HG03045 (cell line): ENCODE measurements at regions not wholly inside any gene's neighbourhood (a gene's known extent, or its start where the extent isn't known, plus 50 kb on each side); places are given as distances from the start of the nearest gene placed in this dataset.
"Not testable (repeated sequence)": the region's sequence is repeated elsewhere in the genome, so short reads cannot be mapped to it uniquely, and the experiment has no call there.

Source experiments
- ATAC-seq: cut with Tn5 transposase; IDR thresholded peaks from one replicate; pipeline ENCODE4 v1.9.1; 2021; ENCODE audit warnings: mild to moderate bottlenecking, moderate library complexity; ENCODE audit not compliant: unreplicated experiment

GRCh38 chr5:155594270-155594669 lies 580.7 kb downstream of the KIF4B start:
- no peak for ATAC-seq

GRCh38 chr5:155595791-155596190 lies 582.2 kb downstream of the KIF4B start:
- ATAC-seq: no peak

- no peak for ATAC-seq
Measured at GRCh38 chr5:155598552-155598951, 585.0 kb downstream of the KIF4B start.

GRCh38 chr5:155605920-155606319 lies 592.4 kb downstream of the KIF4B start:
- ATAC-seq: no peak

DNA sequence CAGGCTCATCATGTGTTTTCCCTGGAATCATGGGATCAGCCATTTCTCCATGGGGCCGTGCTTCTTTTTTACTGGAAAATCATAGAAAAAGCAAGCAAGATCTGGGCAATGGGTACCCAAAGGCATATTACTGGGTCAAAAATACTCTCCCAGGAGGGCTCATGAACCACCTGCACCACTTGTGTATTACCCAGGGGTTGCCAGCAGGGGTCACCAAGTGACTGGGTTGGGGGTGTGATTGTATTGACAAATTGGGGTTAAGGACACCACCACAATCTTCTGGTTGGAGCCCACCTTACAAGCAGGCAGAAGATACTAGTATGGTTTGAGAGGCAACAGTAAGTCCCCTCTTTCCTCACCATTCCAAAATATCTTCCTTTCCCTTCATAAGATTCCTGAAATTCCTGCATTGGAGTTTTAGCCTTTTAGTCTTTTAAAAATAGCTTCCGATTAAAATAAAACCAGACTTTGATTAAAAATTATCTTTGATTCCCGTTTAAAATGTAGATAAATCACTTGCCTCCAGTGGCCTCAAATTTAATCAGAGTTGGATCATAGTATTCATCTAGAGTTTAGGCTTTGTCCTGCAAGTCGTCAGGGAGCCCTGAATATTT lies 603.3 kb downstream of the KIF4B start:
- ATAC-seq: no peak

GRCh38 chr5:155619688-155620087 lies 606.1 kb downstream of the KIF4B start:
- ATAC-seq: no peak

DNA sequence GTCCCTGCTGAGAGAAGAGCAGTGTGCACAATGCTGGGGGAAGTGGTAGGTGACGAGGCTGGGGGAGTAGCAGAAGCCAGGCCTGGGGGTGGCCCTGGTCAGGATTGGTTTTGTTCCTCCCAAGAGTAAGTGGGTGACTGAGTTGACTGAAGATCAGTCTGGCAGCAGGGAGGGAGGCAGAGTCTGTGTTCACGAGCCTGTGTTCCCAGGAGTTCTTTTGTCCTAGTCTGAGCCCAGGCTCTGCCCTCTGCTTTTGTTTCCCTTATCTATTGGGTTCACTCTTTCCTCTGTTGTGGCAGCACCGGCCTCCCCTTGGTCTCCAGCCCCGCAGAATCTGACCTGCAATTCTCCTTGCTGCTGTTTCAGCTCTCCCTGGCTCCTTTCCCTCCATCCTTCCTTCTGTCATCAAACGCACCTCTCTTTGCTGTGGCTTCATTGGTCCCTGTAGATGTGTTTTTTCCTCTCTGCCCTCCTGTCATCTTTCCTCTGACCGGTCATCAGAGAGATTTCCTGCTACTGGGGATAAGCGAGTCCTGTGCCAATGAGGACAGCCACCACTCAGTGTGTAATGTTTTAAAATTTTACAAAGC lies 607.4 kb downstream of the KIF4B start:
- no peak for ATAC-seq

DNA sequence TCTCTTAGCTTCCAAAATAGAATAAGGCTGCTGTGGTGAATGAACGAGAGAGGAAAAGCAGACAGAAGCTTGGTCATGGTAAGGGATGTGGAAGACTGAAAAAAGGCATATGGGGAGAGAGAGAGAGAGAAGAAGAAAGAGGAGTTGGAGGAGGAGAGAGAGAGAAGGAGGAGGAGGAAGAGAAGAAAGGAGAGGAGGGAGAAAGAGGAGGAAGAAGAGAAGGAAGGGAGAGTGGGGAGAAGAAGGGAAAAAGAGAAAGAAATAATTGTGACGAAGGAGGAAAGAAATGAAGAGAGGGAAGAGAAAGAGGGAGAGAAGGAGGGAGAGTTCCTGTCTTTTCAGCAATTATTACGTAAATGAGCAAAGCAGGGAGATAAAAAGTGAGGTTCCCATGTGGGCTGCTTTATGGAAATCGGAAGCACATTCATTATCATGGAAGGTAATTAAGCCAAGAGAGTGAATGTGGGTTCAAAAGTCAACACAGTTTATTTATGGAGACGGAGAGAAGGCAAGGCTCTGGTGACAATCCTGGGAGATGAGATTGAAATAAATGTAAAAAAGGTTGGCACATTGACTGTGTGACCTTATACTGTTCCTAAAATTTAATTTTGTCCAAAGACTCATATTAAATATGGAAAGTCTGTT lies 611.2 kb downstream of the KIF4B start:
- ATAC-seq: no peak

GRCh38 chr5:155625315-155625714 lies 611.8 kb downstream of the KIF4B start:
- no peak for ATAC-seq

- no peak for ATAC-seq
Measured at GRCh38 chr5:155625897-155626543, 612.5 kb downstream of the KIF4B start.

GRCh38 chr5:155626592-155626991 lies 613.0 kb downstream of the KIF4B start:
- ATAC-seq: no peak

DNA sequence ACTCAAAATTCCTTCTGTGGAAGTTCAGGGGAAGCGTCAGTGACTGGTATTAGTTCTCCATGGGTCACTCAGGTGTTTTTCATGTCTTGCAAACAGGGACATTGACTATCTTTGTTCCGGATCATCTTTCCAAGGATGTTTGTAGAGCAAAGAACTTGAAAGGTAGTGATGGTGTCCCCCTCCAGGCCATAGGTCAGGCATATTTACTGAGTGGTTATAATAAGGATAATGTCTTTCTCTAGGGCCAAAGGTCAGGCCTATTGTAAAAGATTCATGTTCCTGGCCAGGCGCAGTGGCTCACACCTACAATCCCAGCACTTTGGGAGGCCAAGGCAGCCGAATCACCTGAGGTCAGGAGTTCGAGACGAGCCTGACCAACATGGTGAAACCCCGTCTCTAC lies 614.8 kb downstream of the KIF4B start:
- ATAC-seq: no peak

DNA sequence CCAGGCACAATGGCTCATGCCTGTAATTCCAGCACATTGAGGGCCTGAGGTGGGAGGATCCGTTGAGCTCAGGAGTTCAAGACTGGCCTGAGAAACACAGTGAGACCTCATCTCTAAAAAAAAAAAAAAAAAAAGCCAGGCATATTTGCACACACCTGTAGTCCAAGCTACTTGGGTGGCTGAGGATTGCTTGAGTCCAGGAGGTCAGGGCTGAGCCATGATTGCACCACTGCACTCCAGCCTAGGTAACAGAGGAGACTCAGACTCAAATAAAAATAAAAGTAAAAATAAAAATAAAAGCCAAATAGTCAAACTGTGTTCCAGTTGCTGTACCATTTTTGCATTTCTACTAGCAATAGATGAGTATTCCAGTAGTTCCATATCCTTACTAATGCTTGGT lies 616.0 kb downstream of the KIF4B start:
- ATAC-seq: no peak

DNA sequence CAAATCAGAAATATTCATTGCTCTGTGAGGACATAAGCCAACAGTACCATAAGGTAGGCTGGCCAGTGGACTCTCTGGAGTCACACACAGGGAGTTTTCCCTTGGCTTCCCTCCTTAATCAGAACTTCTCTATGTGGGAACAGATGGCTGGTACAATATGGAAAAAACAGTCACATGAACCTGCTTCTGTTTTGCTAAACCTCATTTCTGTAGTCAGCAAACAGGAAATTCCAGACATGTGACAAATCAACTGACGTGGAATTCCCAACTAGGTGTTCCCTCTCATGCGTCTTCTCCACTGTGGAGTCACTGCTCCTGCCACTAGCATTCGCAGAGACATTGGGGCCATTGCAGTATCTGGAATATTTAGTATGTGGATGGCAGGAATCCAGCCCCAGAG lies 617.6 kb downstream of the KIF4B start:
- no peak for ATAC-seq

DNA sequence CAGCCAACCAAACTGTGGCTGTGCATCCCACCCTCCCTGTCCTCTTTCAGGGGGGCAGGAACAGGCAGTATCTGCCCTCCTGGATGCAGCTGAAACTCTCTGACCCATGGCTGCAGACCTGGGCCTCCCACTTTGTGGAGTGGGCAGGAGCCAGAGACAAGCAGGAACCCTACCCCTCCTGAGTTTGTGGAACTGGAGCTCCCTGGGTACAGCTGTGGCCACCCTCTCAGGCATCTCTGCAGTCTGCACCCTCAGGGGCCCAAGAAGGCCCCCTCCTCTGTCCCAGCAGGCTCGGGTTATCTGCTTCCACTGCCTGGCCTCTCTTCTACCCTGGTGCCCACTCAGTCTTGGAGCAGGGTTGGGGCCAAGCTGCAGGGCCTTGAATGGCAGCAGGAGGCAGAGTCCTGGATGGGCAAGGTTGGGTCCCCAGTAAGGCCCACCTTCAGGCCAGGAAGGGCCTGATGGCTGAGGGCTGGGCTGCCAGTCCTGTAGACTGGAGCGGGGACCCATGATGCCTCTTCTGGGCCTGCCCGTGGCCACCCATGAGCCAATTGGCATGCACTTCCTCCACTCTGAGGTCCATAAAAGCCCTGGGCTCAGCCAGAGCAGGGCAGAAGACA lies 619.9 kb downstream of the KIF4B start:
- ATAC-seq: no peak

GRCh38 chr5:155649666-155650065 lies 636.1 kb downstream of the KIF4B start:
- ATAC-seq: no peak

DNA sequence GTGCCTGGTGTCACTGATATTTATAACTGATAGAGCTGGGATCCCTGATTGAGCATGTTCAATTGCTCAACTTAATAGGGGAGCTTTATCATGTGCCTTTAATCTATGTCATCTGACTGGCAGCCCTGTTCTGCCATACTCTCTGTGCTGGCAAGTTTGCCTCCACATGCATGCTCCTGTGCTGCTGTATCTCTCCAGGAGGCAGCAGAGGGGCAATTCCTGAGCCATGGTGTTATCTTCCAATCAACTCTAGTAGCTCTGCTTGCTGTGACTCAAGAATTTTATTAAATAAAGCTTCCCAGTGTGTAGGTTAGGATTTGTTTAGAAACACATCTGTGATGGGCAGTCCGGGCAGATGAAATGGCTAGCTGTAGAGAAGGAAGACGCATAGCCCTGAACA lies 642.0 kb downstream of the KIF4B start:
- ATAC-seq: no peak

DNA sequence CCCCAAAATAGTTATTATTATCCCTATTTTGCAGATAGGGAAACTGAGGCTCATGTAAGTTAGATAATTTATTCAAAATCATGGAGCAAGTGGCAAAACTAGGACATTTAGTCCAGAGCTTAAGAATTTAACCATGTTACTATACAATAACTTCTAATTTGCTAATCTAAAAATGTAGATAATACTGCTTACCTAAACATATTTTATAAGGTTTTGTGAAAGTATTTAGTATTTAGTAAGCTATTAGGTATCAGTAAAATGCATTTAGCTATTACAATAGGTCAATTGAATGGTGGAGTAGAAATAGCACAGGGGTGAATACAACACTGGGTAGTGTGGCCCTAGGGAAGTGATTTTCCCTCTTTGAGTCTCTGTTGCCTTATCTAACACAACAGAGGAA lies 648.3 kb downstream of the KIF4B start:
- no peak for ATAC-seq

DNA sequence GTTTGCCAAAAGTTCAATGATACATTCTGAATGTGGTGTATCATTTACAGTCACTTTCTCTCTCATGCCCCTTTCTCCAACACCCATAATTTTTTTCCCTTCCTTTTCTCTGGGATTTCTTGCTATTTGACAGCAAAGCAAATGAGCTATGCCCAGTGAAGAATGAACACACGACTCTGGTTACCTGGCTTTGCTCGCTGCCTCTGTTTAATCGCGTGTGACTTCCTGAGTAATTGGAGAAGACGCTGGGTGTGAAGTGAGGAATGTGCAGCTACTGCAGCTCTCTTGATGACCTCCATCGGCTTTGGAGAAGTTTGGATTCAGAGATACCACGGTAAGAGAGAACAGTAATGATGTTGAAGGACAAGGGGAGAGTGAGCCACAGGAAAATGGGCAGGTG lies 651.8 kb downstream of the KIF4B start:
- ATAC-seq: no peak

DNA sequence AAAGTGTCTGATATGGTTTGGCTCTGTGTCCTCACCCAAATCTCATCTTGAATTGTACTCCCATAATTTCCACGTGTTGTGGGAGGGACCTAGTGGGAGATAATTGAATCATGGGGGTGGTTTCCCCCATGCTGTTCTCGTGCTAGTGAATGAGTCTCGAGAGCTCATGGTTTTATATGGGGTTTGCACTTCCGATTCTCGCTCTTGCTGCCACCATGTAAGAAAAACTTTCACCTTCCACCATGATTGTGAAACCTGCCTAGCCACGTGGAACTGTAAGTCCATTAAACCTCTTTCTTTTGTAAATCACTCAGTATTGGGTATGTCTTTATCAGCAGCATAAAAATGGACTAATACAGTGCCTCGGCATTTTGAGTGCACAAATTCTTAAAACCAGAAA lies 655.0 kb upstream of the SGCD start:
- ATAC-seq: not testable (repeated sequence)

- no peak for ATAC-seq
Measured at GRCh38 chr5:155676967-155677366, 650.0 kb upstream of the SGCD start.

GRCh38 chr5:155678371-155678770 lies 648.6 kb upstream of the SGCD start:
- ATAC-seq: no peak
